Activated naive CD4-positive, alpha-beta T cell treated with anti-CD3 and anti-CD28 coated beads, Interleukin-2, amount 10 ng/mL, durations not matched to agents 7 days and 5 days (primary cell): ENCODE measurements at regions not wholly inside any gene's neighbourhood (a gene's known extent, or its start where the extent isn't known, plus 50 kb on each side); places are given as distances from the start of the nearest gene placed in this dataset.
"Not testable (repeated sequence)": the region's sequence is repeated elsewhere in the genome, so short reads cannot be mapped to it uniquely, and the experiment has no call there.

Experiments used
- CTCF ChIA-PET: fragments of 350-600 bp; sonication (Branson Sonifier 250); formaldehyde crosslinking; loops from one replicate; lab custom pipeline; 2021; ENCODE audit warnings: antibody characterized with exemption; lab: Charles Lee
- DNase-seq: peaks from one replicate; pipeline ENCODE4 v3.0.0-alpha.2; 2020
- H3K27ac Mint-ChIP-seq: one replicate; pipeline ENCODE4 v1.8.0; 2021; ENCODE audit warnings: mild to moderate bottlenecking, moderate library complexity, mixed read lengths
- H3K27me3 Mint-ChIP-seq: one replicate; pipeline ENCODE4 v1.8.0; 2021; ENCODE audit warnings: mild to moderate bottlenecking, mixed read lengths
- H3K36me3 Mint-ChIP-seq: one replicate; pipeline ENCODE4 v1.8.0; 2021; ENCODE audit warnings: mixed read lengths
- H3K4me1 Mint-ChIP-seq: one replicate; pipeline ENCODE4 v1.8.0; 2021; ENCODE audit warnings: mixed read lengths
- H3K4me3 Mint-ChIP-seq: one replicate; pipeline ENCODE4 v1.8.0; 2021; ENCODE audit warnings: mild to moderate bottlenecking, moderate library complexity, mixed read lengths
- H3K9me3 Mint-ChIP-seq: one replicate; pipeline ENCODE4 v1.8.0; 2021; ENCODE audit warnings: mixed read lengths

- H3K27ac Mint-ChIP-seq = no peak overlapping the region
- no peaks in the 10 kb centered on the region for H3K4me1 Mint-ChIP-seq
- no peaks in the 10 kb centered on the region for H3K9me3 Mint-ChIP-seq
- CTCF ChIA-PET = no interaction called here
- no peaks in the 10 kb centered on the region for H3K36me3 Mint-ChIP-seq
- H3K4me3 Mint-ChIP-seq = no peak overlapping the region
- H3K27me3 Mint-ChIP-seq = peaks cover 14% of the 10 kb centered on the region
- DNase-seq = no peak
Measured at GRCh38 chr10:124204726-124205125, 111.3 kb upstream of the CHST15 start.

DNA sequence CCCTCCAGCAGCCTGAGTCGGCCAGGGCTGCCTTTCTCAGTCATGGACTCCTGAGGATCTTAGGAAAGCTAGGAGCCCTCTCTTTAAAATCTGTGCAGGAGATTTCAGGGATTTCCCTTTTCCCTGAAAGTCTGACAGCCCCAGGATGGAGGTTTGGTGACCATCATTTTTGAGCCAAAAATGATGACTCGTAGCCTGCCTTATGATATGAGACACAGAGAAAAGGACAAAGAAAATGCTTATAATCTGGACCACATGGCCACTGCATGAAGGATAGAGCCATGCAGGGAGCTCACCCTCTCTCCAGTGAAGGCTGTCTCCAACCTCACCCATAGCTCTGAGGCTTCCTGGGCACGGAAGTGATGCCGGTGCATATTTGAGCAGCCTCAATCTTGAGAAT lies 106.6 kb upstream of the CHST15 start:
- DNase-seq = no peak
- H3K9me3 Mint-ChIP-seq = no peaks in the 10 kb centered on the region
- H3K36me3 Mint-ChIP-seq = no peaks in the 10 kb centered on the region
- CTCF ChIA-PET = no interaction called here
- H3K4me3 Mint-ChIP-seq = no peak overlapping the region
- H3K27ac Mint-ChIP-seq = no peak overlapping the region
- peaks cover 31% of the 10 kb centered on the region for H3K27me3 Mint-ChIP-seq
- no peaks in the 10 kb centered on the region for H3K4me1 Mint-ChIP-seq

GRCh38 chr10:124198871-124199270 lies 105.5 kb upstream of the CHST15 start:
- Mint-ChIP-seq H3K9me3 (no peaks in the 10 kb centered on the region), H3K4me3 (no peak overlapping the region), H3K27ac (no peak overlapping the region), H3K27me3 (peaks cover 31% of the 10 kb centered on the region), H3K4me1 (no peaks in the 10 kb centered on the region), H3K36me3 (no peaks in the 10 kb centered on the region)
- CTCF ChIA-PET = no interaction called here
- DNase-seq = no peak

GRCh38 chr10:124198125-124198501 lies 104.7 kb upstream of the CHST15 start:
- Mint-ChIP-seq H3K36me3 (no peaks in the 10 kb centered on the region), H3K27me3 (peaks cover 34% of the 10 kb centered on the region), H3K4me3 (no peak overlapping the region), H3K4me1 (no peaks in the 10 kb centered on the region), H3K27ac (no peak overlapping the region), H3K9me3 (no peaks in the 10 kb centered on the region)
- DNase-seq = no peak
- CTCF ChIA-PET = no interaction called here

- no peaks in the 10 kb centered on the region for H3K36me3 Mint-ChIP-seq
- no peak for DNase-seq
- H3K4me3 Mint-ChIP-seq = no peak overlapping the region
- no peaks in the 10 kb centered on the region for H3K9me3 Mint-ChIP-seq
- CTCF ChIA-PET = no interaction called here
- H3K4me1 Mint-ChIP-seq = no peaks in the 10 kb centered on the region
- peaks cover 32% of the 10 kb centered on the region for H3K27me3 Mint-ChIP-seq
- no peak overlapping the region for H3K27ac Mint-ChIP-seq
Measured at GRCh38 chr10:124197371-124198124, 104.2 kb upstream of the CHST15 start.

DNA sequence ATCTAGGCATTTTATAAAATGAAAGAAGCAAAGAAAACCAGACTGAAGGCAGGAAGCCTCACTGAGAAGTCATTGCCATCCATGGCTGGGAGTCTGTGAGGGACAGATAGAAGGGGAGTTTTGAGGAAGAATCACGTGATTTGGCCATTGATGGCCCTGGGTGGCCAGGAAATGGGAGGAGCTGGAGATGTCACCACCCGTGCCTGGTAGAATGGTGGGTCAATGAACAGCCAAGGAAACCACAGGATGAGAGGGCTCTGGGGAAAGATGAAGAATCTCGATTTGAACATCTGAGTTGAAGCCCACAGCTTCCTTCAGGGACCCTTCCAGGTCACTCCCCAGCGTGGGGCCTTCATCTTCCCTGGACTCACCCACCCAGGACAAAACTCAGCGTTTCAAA lies 103.3 kb upstream of the CHST15 start:
- no peaks in the 10 kb centered on the region for H3K9me3 Mint-ChIP-seq
- H3K27ac Mint-ChIP-seq = no peak overlapping the region
- no peak overlapping the region for H3K4me3 Mint-ChIP-seq
- H3K4me1 Mint-ChIP-seq = no peaks in the 10 kb centered on the region
- no peak for DNase-seq
- CTCF ChIA-PET = no interaction called here
- H3K36me3 Mint-ChIP-seq = no peaks in the 10 kb centered on the region
- peaks cover 36% of the 10 kb centered on the region for H3K27me3 Mint-ChIP-seq

DNA sequence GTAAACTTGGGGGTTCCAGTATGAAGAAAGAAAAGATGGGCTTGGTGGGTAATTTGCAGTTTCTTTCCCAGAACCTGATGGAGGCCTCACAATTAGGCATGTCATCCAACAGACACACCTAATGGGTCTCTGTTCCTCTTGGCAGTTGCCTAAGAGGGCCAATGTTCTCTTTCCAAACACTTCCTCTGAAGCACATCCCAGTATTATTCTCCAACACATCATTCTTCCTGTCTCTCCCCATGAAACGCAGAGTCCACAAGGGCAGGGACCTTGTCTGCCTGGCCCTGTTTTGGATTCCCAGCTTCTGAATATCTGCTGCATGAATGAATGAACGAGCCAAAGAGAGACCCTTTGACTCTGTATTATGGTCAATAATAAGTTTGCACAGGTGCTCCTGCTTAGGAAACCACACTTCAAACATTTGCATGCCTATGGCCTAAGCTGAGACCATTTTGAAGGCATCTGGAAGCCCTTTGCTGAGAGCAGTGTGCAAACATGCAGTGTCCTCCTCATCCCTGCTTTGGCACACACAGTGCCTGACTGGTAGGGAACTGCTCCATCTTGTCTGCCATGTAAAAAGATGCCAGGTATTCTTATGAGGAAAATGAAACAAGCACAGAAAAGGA lies 100.9 kb upstream of the CHST15 start:
- CTCF ChIA-PET = interaction anchor here (1.6 kb wide), 2 partner anchors 7 to 199 kb away, joined by 3 to 4 read pairs; no protein-coding TSS in a partner anchor
- DNase-seq = no peak
- H3K9me3 Mint-ChIP-seq = no peaks in the 10 kb centered on the region
- no peak overlapping the region for H3K4me3 Mint-ChIP-seq
- H3K27ac Mint-ChIP-seq = no peak overlapping the region
- no peaks in the 10 kb centered on the region for H3K36me3 Mint-ChIP-seq
- H3K27me3 Mint-ChIP-seq = peaks cover 37% of the 10 kb centered on the region
- no peaks in the 10 kb centered on the region for H3K4me1 Mint-ChIP-seq

- no peak overlapping the region for H3K4me3 Mint-ChIP-seq
- CTCF ChIA-PET = interaction anchor here (0.7 to 1.6 kb wide), 6 partner anchors 8 to 198 kb away, joined by 3 to 4 read pairs (median 3); no protein-coding TSS in a partner anchor
- no peaks in the 10 kb centered on the region for H3K9me3 Mint-ChIP-seq
- H3K36me3 Mint-ChIP-seq = no peaks in the 10 kb centered on the region
- H3K27me3 Mint-ChIP-seq = peaks cover 45% of the 10 kb centered on the region
- no peak for DNase-seq
- H3K27ac Mint-ChIP-seq = no peak overlapping the region
- no peaks in the 10 kb centered on the region for H3K4me1 Mint-ChIP-seq
Measured at GRCh38 chr10:124193309-124193696, 99.9 kb upstream of the CHST15 start.

DNA sequence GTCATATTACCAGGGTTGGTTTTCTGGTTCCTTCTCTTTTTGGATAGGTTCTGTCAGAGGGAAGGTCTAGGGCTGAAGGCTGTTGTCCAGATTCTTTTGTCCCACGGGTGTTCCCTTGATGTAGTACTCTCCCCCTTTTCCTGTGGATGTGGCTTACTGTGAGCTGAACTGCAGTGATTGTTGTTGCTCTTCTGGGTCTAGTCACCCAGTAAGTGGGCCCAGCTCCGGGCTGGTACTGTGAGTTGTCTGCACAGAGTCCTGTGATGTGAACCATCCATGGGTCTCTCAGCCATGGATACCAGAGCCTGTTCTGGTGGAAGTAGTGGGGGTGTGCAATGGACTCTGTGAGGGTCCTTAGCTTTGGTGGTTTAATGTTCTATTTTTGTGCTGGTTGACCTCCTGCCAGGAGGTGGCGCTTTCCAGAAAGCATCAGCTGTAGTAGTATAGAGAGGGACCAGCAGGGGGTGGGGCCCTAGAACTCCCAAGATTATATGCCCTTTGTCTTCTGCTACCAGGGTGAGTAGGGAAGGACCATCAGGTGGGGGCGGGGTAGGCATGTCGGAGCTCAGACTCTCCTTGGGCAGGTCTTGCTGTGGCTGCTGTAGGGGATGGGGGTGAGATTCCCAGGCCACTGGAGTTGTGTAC lies 99.4 kb upstream of the CHST15 start:
- H3K9me3 Mint-ChIP-seq, DNase-seq, H3K4me1 Mint-ChIP-seq, H3K27ac Mint-ChIP-seq, H3K36me3 Mint-ChIP-seq, H3K4me3 Mint-ChIP-seq: not testable (repeated sequence)
- H3K27me3 Mint-ChIP-seq = peaks cover 45% of the 10 kb centered on the region
- CTCF ChIA-PET = interaction anchor here (0.7 to 1.6 kb wide), 7 partner anchors 9 to 198 kb away, joined by 3 to 4 read pairs (median 3); no protein-coding TSS in a partner anchor

DNA sequence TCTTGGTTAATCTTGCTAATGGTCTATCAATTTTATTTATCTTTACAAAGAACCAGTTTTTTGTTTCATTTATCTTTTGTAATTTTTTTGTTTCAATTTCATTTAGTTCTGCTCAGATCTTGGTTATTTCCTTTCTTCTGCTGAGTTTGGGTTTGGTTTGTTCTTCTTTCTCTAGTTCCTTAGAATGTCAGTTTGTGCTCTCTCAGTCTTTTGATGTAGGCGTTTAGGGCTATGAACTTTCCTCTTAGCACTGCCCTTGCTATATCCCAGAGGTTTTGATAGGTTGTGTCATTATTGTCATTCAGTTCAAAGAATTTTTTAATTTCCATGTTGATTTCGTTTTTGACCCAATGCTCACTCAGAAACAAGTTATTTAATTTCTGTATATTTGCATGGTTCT lies 97.1 kb upstream of the CHST15 start:
- H3K27me3 Mint-ChIP-seq = peaks cover 29% of the 10 kb centered on the region
- H3K36me3 Mint-ChIP-seq, CTCF ChIA-PET, H3K4me3 Mint-ChIP-seq, H3K4me1 Mint-ChIP-seq, H3K9me3 Mint-ChIP-seq, H3K27ac Mint-ChIP-seq, DNase-seq: not testable (repeated sequence)

DNA sequence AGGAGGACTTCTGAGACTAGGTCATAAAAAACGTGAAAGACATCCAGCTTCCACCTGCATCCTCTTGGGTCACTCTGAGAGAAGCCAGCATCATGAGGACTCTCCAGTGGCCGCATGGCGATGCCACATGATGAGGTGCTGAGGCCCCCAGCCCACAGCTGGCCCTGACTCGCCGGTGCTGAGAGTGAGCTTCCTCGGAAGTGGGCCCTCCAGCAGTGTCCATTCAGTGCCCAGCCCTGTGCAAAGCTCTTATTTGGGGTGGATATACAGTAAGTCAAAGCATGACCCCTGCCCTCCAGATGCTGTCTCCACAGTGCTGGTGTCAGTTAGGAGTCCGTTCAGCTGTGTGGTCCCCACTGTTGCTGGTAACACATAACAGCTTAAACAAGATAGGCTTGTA lies 93.6 kb upstream of the CHST15 start:
- H3K4me3 Mint-ChIP-seq = no peak overlapping the region
- H3K9me3 Mint-ChIP-seq = no peaks in the 10 kb centered on the region
- H3K36me3 Mint-ChIP-seq = no peaks in the 10 kb centered on the region
- H3K27me3 Mint-ChIP-seq = peaks cover 26% of the 10 kb centered on the region
- H3K4me1 Mint-ChIP-seq = no peaks in the 10 kb centered on the region
- CTCF ChIA-PET = no interaction called here
- DNase-seq = no peak
- no peak overlapping the region for H3K27ac Mint-ChIP-seq

DNA sequence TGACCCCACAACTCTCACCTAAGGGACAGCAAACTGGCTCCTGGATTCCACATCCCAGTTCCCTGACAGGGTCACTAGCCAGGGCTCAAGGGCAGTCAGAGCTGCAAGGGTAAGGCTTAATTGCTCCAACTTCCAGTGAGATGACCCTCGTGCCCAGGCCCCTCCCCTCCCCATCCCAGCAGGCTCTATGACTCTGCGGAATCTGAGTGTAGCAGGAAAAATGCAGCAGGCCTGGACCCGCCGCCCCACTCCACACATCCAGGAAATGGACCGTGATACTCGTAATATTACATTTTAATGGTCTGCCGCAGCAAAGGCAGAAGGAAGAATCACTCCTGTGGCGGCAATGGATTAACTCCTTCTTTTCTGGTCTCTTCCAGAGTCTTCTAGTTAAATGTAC lies 91.7 kb upstream of the CHST15 start:
- Mint-ChIP-seq H3K27ac (no peak overlapping the region), H3K27me3 (peaks cover 15% of the 10 kb centered on the region), H3K4me3 (no peak overlapping the region), H3K9me3 (no peaks in the 10 kb centered on the region), H3K4me1 (no peaks in the 10 kb centered on the region), H3K36me3 (no peaks in the 10 kb centered on the region)
- DNase-seq = no peak
- CTCF ChIA-PET = no interaction called here

- CTCF ChIA-PET = no interaction called here
- Mint-ChIP-seq H3K36me3 (no peaks in the 10 kb centered on the region), H3K4me3 (no peak overlapping the region), H3K4me1 (no peaks in the 10 kb centered on the region), H3K27ac (no peak overlapping the region), H3K27me3 (peaks cover 11% of the 10 kb centered on the region), H3K9me3 (no peaks in the 10 kb centered on the region)
- no peak for DNase-seq
Measured at GRCh38 chr10:124184208-124184830, 90.9 kb upstream of the CHST15 start.

DNA sequence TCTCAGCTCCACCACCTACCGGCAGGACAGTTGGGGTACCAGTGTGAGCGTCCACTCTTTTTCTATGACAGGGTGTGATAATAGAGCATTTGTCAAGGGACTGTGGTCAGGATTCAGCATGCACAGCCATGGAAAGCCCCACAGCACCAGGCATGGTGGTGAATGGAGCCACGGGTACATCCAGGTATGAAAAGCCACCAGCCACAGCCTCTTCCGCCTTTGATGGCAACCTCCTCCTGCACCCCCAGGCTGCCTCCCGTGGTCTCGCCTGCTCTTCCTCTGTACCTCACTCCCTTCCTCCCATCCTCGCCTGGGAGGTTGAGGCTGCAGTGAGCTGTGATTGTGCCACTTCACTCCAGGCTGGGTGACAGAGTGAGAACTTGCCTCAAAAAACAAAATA lies 90.2 kb upstream of the CHST15 start:
- Mint-ChIP-seq H3K36me3 (no peaks in the 10 kb centered on the region), H3K4me1 (no peaks in the 10 kb centered on the region), H3K27ac (no peak overlapping the region), H3K27me3 (peaks cover 4% of the 10 kb centered on the region), H3K4me3 (no peak overlapping the region), H3K9me3 (no peaks in the 10 kb centered on the region)
- CTCF ChIA-PET = no interaction called here
- no peak for DNase-seq
